ENCODE measurements at regions not wholly inside any gene's neighbourhood (a gene's known extent, or its start where the extent isn't known, plus 50 kb on each side); places are given as distances from the start of the nearest gene placed in this dataset.

GRCh38 chr3:24958271-24958670 lies 463.6 kb upstream of the THRB start:
- TF ChIP-seq, protein P1, sequence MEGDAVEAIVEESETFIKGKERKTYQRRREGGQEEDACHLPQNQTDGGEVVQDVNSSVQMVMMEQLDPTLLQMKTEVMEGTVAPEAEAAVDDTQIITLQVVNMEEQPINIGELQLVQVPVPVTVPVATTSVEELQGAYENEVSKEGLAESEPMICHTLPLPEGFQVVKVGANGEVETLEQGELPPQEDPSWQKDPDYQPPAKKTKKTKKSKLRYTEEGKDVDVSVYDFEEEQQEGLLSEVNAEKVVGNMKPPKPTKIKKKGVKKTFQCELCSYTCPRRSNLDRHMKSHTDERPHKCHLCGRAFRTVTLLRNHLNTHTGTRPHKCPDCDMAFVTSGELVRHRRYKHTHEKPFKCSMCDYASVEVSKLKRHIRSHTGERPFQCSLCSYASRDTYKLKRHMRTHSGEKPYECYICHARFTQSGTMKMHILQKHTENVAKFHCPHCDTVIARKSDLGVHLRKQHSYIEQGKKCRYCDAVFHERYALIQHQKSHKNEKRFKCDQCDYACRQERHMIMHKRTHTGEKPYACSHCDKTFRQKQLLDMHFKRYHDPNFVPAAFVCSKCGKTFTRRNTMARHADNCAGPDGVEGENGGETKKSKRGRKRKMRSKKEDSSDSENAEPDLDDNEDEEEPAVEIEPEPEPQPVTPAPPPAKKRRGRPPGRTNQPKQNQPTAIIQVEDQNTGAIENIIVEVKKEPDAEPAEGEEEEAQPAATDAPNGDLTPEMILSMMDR (IDR thresholded peaks at IDR 0.05) = no peak
- TF ChIP-seq POLR2A (IDR thresholded peaks at IDR 0.05) = no peak

Measured in testis (tissue), 2 donors.